Mesodermal cell (in vitro differentiated cells): ENCODE measurements at regions not wholly inside any gene's neighbourhood (a gene's known extent, or its start where the extent isn't known, plus 50 kb on each side); places are given as distances from the start of the nearest gene placed in this dataset.

ENCODE experiments used
- H3K27ac ChIP-seq: 2 replicates; pipeline ENCODE4 v1.7.0; 2013; ENCODE audit warnings: mild to moderate bottlenecking, low read depth, low read length, moderate library complexity; ENCODE audit not compliant: severe bottlenecking
- H3K36me3 ChIP-seq: 2 replicates; pipeline ENCODE4 v1.7.1; 2013; ENCODE audit warnings: mild to moderate bottlenecking, low read length, moderate library complexity; ENCODE audit not compliant: control insufficient read depth, insufficient read depth
- H3K4me1 ChIP-seq: one replicate; pipeline ENCODE4 v1.7.1; 2013; ENCODE audit warnings: mild to moderate bottlenecking, low read length; ENCODE audit not compliant: insufficient read depth, control insufficient read depth, poor library complexity, severe bottlenecking
- H3K4me3 ChIP-seq: 2 replicates; pipeline ENCODE4 v1.7.0; 2013; ENCODE audit warnings: low read length, control low read depth, mild to moderate bottlenecking; ENCODE audit not compliant: insufficient read depth, poor library complexity, severe bottlenecking; ENCODE audit errors: extremely low read depth
- H3K9me3 ChIP-seq: 2 replicates; pipeline ENCODE4 v1.7.1; 2013; ENCODE audit warnings: mild to moderate bottlenecking, low read length, moderate library complexity; ENCODE audit not compliant: control insufficient read depth
- WGBS, 2 experiments: methylation state at CpG; one replicate each; pipeline ENCODE4 v1.1.5; 2013; ENCODE audit warnings: missing lambda C conversion rate in 2 of 2; ENCODE audit not compliant: insufficient coverage in 2 of 2; 5-methylcytosine and 5-hydroxymethylcytosine counted together

GRCh38 chr5:35458824-35459207 lies 158.8 kb upstream of the SPEF2 start:
- Histone ChIP-seq H3K4me1 (no peaks in the 10 kb centered on the region), H3K4me3 (no peak overlapping the region), H3K27ac (no peak overlapping the region), H3K36me3 (no peaks in the 10 kb centered on the region), H3K9me3 (no peaks in the 10 kb centered on the region)
- 60 to 80% methylated on average over 1 of the region's 1 CpG for WGBS, 2 experiments

GRCh38 chr5:35457912-35458823 lies 159.5 kb upstream of the SPEF2 start:
- H3K4me3 ChIP-seq = no peak overlapping the region
- H3K36me3 ChIP-seq = no peaks in the 10 kb centered on the region
- no peaks in the 10 kb centered on the region for H3K4me1 ChIP-seq
- WGBS, 2 experiments = 78 to 94% methylated on average over 3 to 5 of the region's 5 CpGs
- no peaks in the 10 kb centered on the region for H3K9me3 ChIP-seq
- H3K27ac ChIP-seq = no peak overlapping the region

- WGBS, 2 experiments = 100% methylated on average over 1 of the region's 1 CpG
- no peaks in the 10 kb centered on the region for H3K9me3 ChIP-seq
- H3K27ac ChIP-seq = no peak overlapping the region
- H3K4me1 ChIP-seq = no peaks in the 10 kb centered on the region
- H3K36me3 ChIP-seq = no peaks in the 10 kb centered on the region
- no peak overlapping the region for H3K4me3 ChIP-seq
Observed at GRCh38 chr5:35456506-35456905, 161.2 kb upstream of the SPEF2 start.

GRCh38 chr5:35454011-35454525 lies 163.6 kb upstream of the SPEF2 start:
- H3K9me3 ChIP-seq = peaks cover 7% of the 10 kb centered on the region
- no peak overlapping the region for H3K27ac ChIP-seq
- WGBS, 2 experiments = no CpG with 5 or more reads among the region's 3 CpGs
- no peak overlapping the region for H3K4me3 ChIP-seq
- H3K4me1 ChIP-seq = no peaks in the 10 kb centered on the region
- H3K36me3 ChIP-seq = no peaks in the 10 kb centered on the region

- Histone ChIP-seq H3K4me1 (no peaks in the 10 kb centered on the region), H3K36me3 (no peaks in the 10 kb centered on the region), H3K27ac (no peak overlapping the region), H3K9me3 (no peaks in the 10 kb centered on the region), H3K4me3 (no peak overlapping the region)
- 90 to 92% methylated on average over 3 to 5 of the region's 5 CpGs for WGBS, 2 experiments
Observed at GRCh38 chr5:35443803-35444595, 173.7 kb upstream of the SPEF2 start.

GRCh38 chr5:35442885-35443639 lies 174.6 kb upstream of the SPEF2 start:
- H3K4me3 ChIP-seq = no peak overlapping the region
- no peaks in the 10 kb centered on the region for H3K9me3 ChIP-seq
- H3K36me3 ChIP-seq = no peaks in the 10 kb centered on the region
- H3K4me1 ChIP-seq = no peaks in the 10 kb centered on the region
- H3K27ac ChIP-seq = no peak overlapping the region
- WGBS, 2 experiments = 60 to 74% methylated on average over 3 of the region's 4 CpGs

- H3K9me3 ChIP-seq = no peaks in the 10 kb centered on the region
- H3K36me3 ChIP-seq = no peaks in the 10 kb centered on the region
- 67 to 90% methylated on average over 1 of the region's 2 CpGs for WGBS, 2 experiments
- H3K4me1 ChIP-seq = no peaks in the 10 kb centered on the region
- H3K4me3 ChIP-seq = no peak overlapping the region
- no peak overlapping the region for H3K27ac ChIP-seq
Observed at GRCh38 chr5:35440409-35440808, 177.3 kb upstream of the SPEF2 start.

- Histone ChIP-seq H3K4me3 (no peak overlapping the region), H3K36me3 (no peaks in the 10 kb centered on the region), H3K4me1 (no peaks in the 10 kb centered on the region), H3K9me3 (no peaks in the 10 kb centered on the region), H3K27ac (no peak overlapping the region)
- WGBS, 2 experiments = 75 to 100% methylated on average over 1 to 2 of the region's 2 CpGs
Observed at GRCh38 chr5:35438786-35439185, 178.9 kb upstream of the SPEF2 start.

GRCh38 chr5:35438288-35438687 lies 179.4 kb upstream of the SPEF2 start:
- no peak overlapping the region for H3K4me3 ChIP-seq
- H3K36me3 ChIP-seq = no peaks in the 10 kb centered on the region
- no peak overlapping the region for H3K27ac ChIP-seq
- no peaks in the 10 kb centered on the region for H3K4me1 ChIP-seq
- H3K9me3 ChIP-seq = no peaks in the 10 kb centered on the region
- no CpG with 5 or more reads among the region's 1 CpG for WGBS, 2 experiments

- Histone ChIP-seq H3K27ac (no peak overlapping the region), H3K36me3 (no peaks in the 10 kb centered on the region), H3K9me3 (no peaks in the 10 kb centered on the region), H3K4me1 (no peaks in the 10 kb centered on the region), H3K4me3 (no peak overlapping the region)
- 75 to 90% methylated on average over 2 to 3 of the region's 6 CpGs for WGBS, 2 experiments
Observed at GRCh38 chr5:35436400-35437057, 181.1 kb upstream of the SPEF2 start.
